Endothelial cell of umbilical vein (primary cell): ENCODE measurements at regions not wholly inside any gene's neighbourhood (a gene's known extent, or its start where the extent isn't known, plus 50 kb on each side); places are given as distances from the start of the nearest gene placed in this dataset.

Source experiments
- BruUV-seq: library from RNA; stranded (reverse); fragments of 400-500 nt; replicated peaks from 2 replicates; lab custom pipeline; 2021; lab: Mats Ljungman, UMichigan
- CTCF ChIA-PET: fragments of 300-600, 350-600 bp; sonication (Branson Sonifier 250); formaldehyde crosslinking; loops from one replicate; lab custom pipeline; 2021; ENCODE audit warnings: antibody characterized with exemption, inconsistent platforms; lab: Charles Lee
- POLR2A ChIA-PET: fragments of 300-600, 350-600 bp; sonication (Branson Sonifier 250); formaldehyde crosslinking; loops from one replicate; lab custom pipeline; 2021; ENCODE audit warnings: antibody characterized with exemption, inconsistent platforms; lab: Charles Lee
- DNase-seq: peaks from one replicate; pipeline ENCODE4 v3.0.0-alpha.2; 2011; ENCODE audit warnings: low read depth, low spot score
- FAIRE-seq: peaks from 2 replicates; lab custom pipeline; 2011; peaks lifted over from hg19 to GRCh38; lab: Jason Lieb, UNC
- H2AFZ ChIP-seq: 2 replicates; pipeline ENCODE4 v1.6.0; 2012; ENCODE audit warnings: low read depth, low read length, control low read depth, inconsistent platforms
- H3K27ac ChIP-seq: 2 replicates; pipeline ENCODE4 v1.5.1; 2011; ENCODE audit warnings: low read depth, mild to moderate bottlenecking, control low read depth, low read length, moderate library complexity; ENCODE audit not compliant: insufficient read depth
- H3K27me3 ChIP-seq, 2 experiments: 2 replicates each; pipeline versions ENCODE4 v1.6.0 to v1.6.1; 2011; ENCODE audit warnings: low read length in 2 of 2, mixed read lengths in 1 of 2; ENCODE audit not compliant: control insufficient read depth in 2 of 2, insufficient read depth in 2 of 2
- H3K36me3 ChIP-seq, 2 experiments: 2 replicates in 1 of 2; 3 replicates in 1 of 2; pipeline ENCODE4 v1.5.1; 2011; ENCODE audit warnings: low read length in 2 of 2, mild to moderate bottlenecking in 1 of 2, moderate library complexity in 1 of 2; ENCODE audit not compliant: control insufficient read depth in 2 of 2, insufficient read depth in 2 of 2; ENCODE audit errors: extremely low read depth in 1 of 2
- H3K4me1 ChIP-seq: 3 replicates; pipeline ENCODE4 v1.5.1; 2011; ENCODE audit warnings: mild to moderate bottlenecking, low read length; ENCODE audit not compliant: control insufficient read depth, insufficient read depth; ENCODE audit errors: extremely low read depth
- H3K4me2 ChIP-seq: 2 replicates; pipeline ENCODE4 v1.6.1; 2011; ENCODE audit warnings: low read length, control low read depth, mixed read lengths; ENCODE audit not compliant: insufficient read depth
- H3K4me3 ChIP-seq, 3 experiments: fragments of 200-600 bp in 1 of 3; sonication (generic), shearing (Covaris generic) in 1 of 3; replicated peaks in 1 of 3; 2 replicates each; pipeline ENCODE4 v1.5.1; 2011 to 2016; ENCODE audit warnings: control low read depth in 3 of 3, low read length in 3 of 3, mild to moderate bottlenecking in 2 of 3, inconsistent platforms in 1 of 3, low read depth in 1 of 3, moderate library complexity in 1 of 3; ENCODE audit not compliant: insufficient read depth in 1 of 3
- H3K79me2 ChIP-seq: 2 replicates; pipeline ENCODE4 v1.6.0; 2012; ENCODE audit warnings: low read length, inconsistent platforms; ENCODE audit not compliant: control insufficient read depth, insufficient read depth
- H3K9ac ChIP-seq: replicated peaks from 2 replicates; pipeline ENCODE3; 2011; ENCODE audit warnings: low read length, control low read depth; ENCODE audit not compliant: insufficient read depth; ENCODE audit errors: extremely low read depth
- H3K9me1 ChIP-seq: replicated peaks from 3 replicates; pipeline ENCODE4 v1.6.0; 2011; ENCODE audit warnings: mild to moderate bottlenecking, low read length; ENCODE audit not compliant: control insufficient read depth, insufficient read depth; ENCODE audit errors: extremely low read depth
- H3K9me3 ChIP-seq: replicated peaks from 2 replicates; pipeline ENCODE4 v1.5.1; 2012; ENCODE audit warnings: low read length, inconsistent platforms; ENCODE audit not compliant: control insufficient read depth, insufficient read depth
- H4K20me1 ChIP-seq: replicated peaks from 2 replicates; pipeline ENCODE3; 2011; ENCODE audit warnings: mild to moderate bottlenecking, low read length; ENCODE audit not compliant: control insufficient read depth, insufficient read depth; ENCODE audit errors: extremely low read depth
- CTCF ChIP-seq, 2 donors: IDR thresholded peaks; 1 replicate in 1 of 2; 2 replicates in 1 of 2; pipeline ENCODE4 v1.5.1; 2011; ENCODE audit warnings: low read length in 2 of 2, mild to moderate bottlenecking in 2 of 2, moderate library complexity in 2 of 2, control low read depth in 1 of 2, inconsistent platforms in 1 of 2, low read depth in 1 of 2; ENCODE audit not compliant: insufficient read depth in 1 of 2; ENCODE audit errors: extremely low read depth in 1 of 2
- EZH2 ChIP-seq: IDR thresholded peaks from 2 replicates; pipeline ENCODE4 v1.6.1; 2012; ENCODE audit warnings: borderline replicate concordance, low read depth, mild to moderate bottlenecking, moderate library complexity, low read length, inconsistent platforms; ENCODE audit not compliant: severe bottlenecking
- FOS ChIP-seq: IDR thresholded peaks from 2 replicates; pipeline ENCODE4 v1.6.1; 2011; ENCODE audit warnings: mild to moderate bottlenecking, low read length, moderate library complexity, borderline replicate concordance; ENCODE audit not compliant: insufficient read depth
- GATA2 ChIP-seq: IDR thresholded peaks from 2 replicates; pipeline ENCODE4 v1.7.0; 2011; ENCODE audit warnings: low read depth, mild to moderate bottlenecking, moderate library complexity, mixed read lengths, low read length; ENCODE audit not compliant: insufficient read length, insufficient read depth
- JUN ChIP-seq: IDR thresholded peaks from 2 replicates; pipeline ENCODE4 v1.6.1; 2011; ENCODE audit warnings: borderline replicate concordance, low read depth; ENCODE audit not compliant: insufficient read length, insufficient read depth
- MAX ChIP-seq: IDR thresholded peaks from 2 replicates; pipeline ENCODE4 v1.6.1; 2011; ENCODE audit not compliant: insufficient read depth, insufficient read length
- MYC ChIP-seq: IDR thresholded peaks from one replicate; pipeline ENCODE4 v1.6.1; 2011; ENCODE audit warnings: mild to moderate bottlenecking, low read depth, low read length
- POLR2A ChIP-seq: IDR thresholded peaks from 2 replicates; pipeline ENCODE4 v1.6.1; 2012; ENCODE audit warnings: low read depth, mild to moderate bottlenecking, control low read depth, low read length
- POLR2AphosphoS5 ChIP-seq: IDR thresholded peaks from 2 replicates; pipeline ENCODE4 v1.6.1; 2012; ENCODE audit warnings: low read depth, mild to moderate bottlenecking, control low read depth, low read length, moderate library complexity; ENCODE audit not compliant: insufficient read depth
- dilution Hi-C: fragments of 300-500 bp; cut with MboI; formaldehyde crosslinking; loops from one replicate; pipeline ENCODE4 v1.15.0; 2019; ENCODE audit warnings: low sequenced_read_pairs; ENCODE audit not compliant: extremely low pct_ligation_motif_present
- intact Hi-C: fragments of 100-400 bp; cut with micrococcal nuclease; formaldehyde crosslinking; loops from one replicate; pipeline ENCODE4 v1.10.0; 2022

- dilution Hi-C loops (no loop called here), intact Hi-C loops (no loop called here)
- H3K27me3 ChIP-seq: peaks cover 0 to 3% of the 10 kb centered on the region in 2 experiments
- no peak overlapping the region for H3K4me3 ChIP-seq
- no peaks in the 10 kb centered on the region for H4K20me1 ChIP-seq
- no peaks in the 10 kb centered on the region for H3K9me1 ChIP-seq
- H2AFZ ChIP-seq: no peak overlapping the region
- H3K27ac ChIP-seq: no peak overlapping the region
- FAIRE-seq: no peak
- H3K9me3 ChIP-seq: no peaks in the 10 kb centered on the region
- H3K79me2 ChIP-seq: no peaks in the 10 kb centered on the region
- DNase-seq: no peak
- no peaks in the 10 kb centered on the region for H3K4me1 ChIP-seq
- POLR2A ChIA-PET: interaction anchor here (0.9 kb wide), 1 partner anchor 10 kb away, joined by 3 read pairs; no protein-coding TSS in a partner anchor
- H3K36me3 ChIP-seq: no peaks in the 10 kb centered on the region
- TF ChIP-seq EZH2 (no peak), MYC (no peak), MAX (no peak), FOS (no peak), JUN (no peak), GATA2 (no peak), CTCF (IDR thresholded peaks at IDR 0.05; ENCODE audit: extremely low read depth in 1 of 2, insufficient read depth in 1 of 2, low read depth in 1 of 2, low read length in 2 of 2) (no peak), POLR2A (no peak), POLR2AphosphoS5 (no peak)
- no peak overlapping the region for H3K9ac ChIP-seq
- BruUV-seq: no TSS peak
- no peak overlapping the region for H3K4me2 ChIP-seq
- CTCF ChIA-PET: interaction anchor here (0.7 to 2.2 kb wide), 4 partner anchors 10 to 48 kb away, joined by 3 to 9 read pairs (median 3); no protein-coding TSS in a partner anchor
These were observed 329.5 kb upstream of the AZI2 start for GRCh38 chr3:28678086-28678485.
